ENCODE measurements at regions not wholly inside any gene's neighbourhood (a gene's known extent, or its start where the extent isn't known, plus 50 kb on each side); places are given as distances from the start of the nearest gene placed in this dataset.
A peak's percentile ranks its signal among the peaks of the same experiment; 100 is the strongest.

- DNase-seq (ENCODE audit: low read depth in 2 of 2): no peak
Measured at GRCh38 chrX:40184968-40185367, 87.2 kb upstream of the BCOR start.

- DNase-seq (ENCODE audit: low read depth in 2 of 2): no peak
Measured at GRCh38 chrX:40182615-40183014, 84.9 kb upstream of the BCOR start.

DNA sequence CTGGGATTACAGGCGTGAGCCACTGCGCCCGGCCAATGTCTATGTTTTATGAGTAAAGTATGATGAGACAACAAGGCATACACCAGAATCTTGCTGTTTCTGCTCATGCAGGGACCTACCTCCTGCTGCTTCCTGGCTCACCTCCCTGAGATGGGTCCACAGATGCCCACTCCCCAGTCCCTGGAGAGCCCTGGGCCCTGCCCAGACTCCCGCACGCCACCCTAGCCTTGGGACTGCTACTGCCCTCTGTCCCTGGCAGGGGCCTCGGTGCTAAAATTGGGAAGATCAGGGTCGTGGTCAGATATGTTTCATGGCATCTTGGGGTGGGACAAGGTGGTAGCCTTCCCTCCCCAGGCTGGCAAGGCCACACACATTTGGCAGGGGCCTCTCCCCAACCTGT lies 84.3 kb upstream of the BCOR start:
- DNase-seq (ENCODE audit: low read depth in 2 of 2): no peak

DNA sequence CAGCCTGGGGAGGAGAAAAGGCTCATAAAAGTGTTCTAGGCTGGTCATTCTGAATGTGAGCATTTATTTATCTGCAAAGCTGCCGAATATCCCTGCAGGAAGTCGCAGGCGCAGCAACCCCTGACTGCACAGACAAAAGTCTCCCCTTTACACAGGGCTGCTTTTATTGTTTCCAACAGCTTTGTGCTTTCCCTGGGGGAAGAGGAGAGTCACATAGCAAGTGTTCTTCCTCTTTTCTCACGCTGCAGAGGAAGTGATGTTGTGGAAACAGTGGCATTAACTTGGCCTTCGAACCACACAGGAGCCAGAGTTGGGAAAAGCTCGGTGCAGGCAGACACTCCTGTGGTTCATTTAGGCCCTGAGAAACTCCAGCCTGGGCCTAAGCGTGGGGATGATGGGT lies 81.5 kb upstream of the BCOR start:
- peak; percentile 74 to 86 for DNase-seq (ENCODE audit: low read depth in 2 of 2)

DNA sequence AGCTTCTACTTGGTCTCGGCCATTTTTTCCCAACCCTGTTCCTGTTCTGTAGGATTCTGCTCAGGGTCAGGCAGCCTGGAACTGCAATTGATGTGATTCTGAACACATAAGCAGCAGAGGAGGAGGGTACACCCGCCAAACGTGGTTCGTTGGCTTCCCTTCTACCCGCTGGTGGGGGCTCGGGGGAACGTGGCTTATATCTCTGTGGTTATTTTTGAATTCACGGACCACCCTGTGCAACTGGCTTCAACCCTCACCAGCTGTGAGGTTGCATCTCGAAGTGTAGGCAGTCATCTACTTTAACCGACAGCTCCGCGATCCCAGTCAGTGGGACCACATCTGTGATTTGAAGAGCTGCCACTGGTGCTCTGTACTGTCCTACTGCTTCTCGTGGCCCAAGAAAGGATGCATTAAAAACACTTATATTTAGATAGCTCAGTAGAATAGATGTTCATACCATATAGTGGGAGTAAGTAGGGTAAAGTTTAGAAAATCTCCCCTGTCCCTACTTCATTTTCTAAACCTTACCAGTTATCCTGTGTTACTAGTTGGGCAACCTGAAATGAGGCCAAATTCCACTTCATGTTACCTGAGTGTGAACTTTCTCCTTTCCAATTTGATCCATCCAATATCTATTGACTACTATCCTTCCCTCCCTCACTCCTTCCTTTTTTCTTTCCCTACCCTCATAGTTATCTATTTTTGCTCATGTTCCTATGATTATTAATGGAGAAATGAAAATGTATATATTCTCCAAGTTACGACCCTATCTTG lies 80.4 kb upstream of the BCOR start:
- DNase-seq (ENCODE audit: low read depth in 2 of 2): no peak

- no peak for DNase-seq (ENCODE audit: low read depth in 2 of 2)
Measured at GRCh38 chrX:40177489-40177888, 79.7 kb upstream of the BCOR start.

DNA sequence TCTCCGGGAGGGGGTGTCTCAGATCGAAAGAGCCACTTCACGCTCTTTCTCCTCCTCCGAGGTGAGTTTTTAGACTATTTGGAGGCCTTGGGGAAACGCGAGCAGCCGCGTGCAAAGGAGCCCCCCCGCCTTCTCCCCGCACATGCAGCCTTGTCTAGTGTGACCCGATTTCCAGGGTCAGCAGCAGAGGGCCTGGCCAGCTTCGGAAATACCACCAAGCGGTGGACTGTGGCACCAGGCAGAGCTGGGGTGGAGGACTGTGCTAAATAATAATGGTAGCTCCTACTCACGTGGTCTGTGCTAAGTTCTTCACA lies 79.3 kb upstream of the BCOR start:
- DNase-seq (ENCODE audit: low read depth in 2 of 2): no peak

GRCh38 chrX:40176351-40177116 lies 78.8 kb upstream of the BCOR start:
- no peak for DNase-seq (ENCODE audit: low read depth in 2 of 2)

DNA sequence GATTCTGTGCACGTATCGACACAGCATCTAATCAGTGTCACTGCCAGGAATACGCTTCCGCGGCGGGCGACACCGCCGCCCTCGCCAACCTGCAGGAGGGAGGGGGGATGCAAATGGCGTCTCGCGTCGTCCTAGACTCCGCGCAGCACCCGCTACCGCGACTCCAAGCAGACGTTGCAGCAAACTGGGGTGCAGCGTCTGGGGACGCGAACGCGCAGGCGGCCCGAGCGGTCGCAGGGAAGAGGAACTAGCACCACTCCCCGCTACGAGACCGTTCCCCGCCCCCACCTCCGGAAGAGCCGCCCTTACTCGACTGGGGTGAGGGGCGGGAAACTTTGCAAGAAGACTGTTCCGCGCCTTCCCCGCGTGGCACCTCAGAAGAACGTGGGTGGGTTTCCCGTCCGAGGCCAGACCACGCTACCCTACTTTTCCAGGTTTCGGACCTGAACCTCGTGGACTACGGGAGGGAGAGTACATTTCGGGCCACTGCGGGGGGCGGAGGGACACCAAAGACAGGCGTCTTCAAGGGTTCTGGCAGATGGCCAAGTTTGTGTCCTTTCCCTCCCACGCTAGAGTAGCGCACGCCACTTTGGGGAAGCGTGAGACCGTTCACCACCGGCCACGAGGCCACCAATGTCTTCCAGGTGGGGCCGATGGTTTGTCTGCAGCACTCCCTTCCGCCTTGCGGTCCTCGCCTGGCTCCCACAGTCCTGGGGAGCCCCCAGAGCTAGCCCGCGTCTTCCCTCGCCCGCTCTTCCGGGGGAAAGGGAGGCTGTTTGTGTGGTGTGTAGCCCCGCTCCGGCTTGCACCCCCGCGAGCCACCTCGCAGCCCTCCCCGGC lies 78.0 kb upstream of the BCOR start:
- DNase-seq (ENCODE audit: low read depth in 2 of 2): no peak

DNA sequence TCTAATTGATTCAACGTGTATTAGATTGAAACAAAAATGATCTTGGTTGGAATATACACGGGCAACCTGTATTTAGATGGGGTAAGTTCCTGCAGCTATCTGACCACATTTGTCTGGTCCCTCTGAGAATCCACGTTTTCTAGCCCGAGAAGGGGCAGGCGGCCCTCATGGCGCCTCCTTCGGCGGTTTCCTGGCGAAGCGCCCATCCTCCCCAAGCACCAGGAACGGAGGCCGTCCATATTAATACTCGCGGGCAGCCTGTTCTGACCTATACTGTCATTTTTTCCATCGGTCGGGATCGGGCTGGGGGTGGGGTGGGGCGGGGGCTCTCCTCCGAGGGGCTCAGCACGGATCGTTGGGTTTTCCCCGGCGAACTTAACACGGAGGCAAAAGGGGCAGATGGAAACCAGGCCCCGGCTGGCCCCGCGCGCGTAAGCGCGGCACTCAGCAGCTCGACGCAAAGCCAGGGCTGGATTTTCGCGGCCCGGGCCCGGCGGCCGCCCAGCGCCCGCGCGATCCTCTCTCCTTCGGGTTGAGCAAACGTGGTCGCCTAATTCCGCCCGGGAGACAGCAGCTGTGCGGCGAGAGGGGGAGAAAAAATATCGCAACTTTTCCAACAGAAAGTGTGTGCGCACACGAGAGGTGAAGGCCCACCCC lies 77.2 kb upstream of the BCOR start:
- peak in 1 of 2 donors; percentile 60 for DNase-seq (ENCODE audit: low read depth in 2 of 2)

GRCh38 chrX:40174001-40174853 lies 76.5 kb upstream of the BCOR start:
- DNase-seq (ENCODE audit: low read depth in 2 of 2): no peak

DNA sequence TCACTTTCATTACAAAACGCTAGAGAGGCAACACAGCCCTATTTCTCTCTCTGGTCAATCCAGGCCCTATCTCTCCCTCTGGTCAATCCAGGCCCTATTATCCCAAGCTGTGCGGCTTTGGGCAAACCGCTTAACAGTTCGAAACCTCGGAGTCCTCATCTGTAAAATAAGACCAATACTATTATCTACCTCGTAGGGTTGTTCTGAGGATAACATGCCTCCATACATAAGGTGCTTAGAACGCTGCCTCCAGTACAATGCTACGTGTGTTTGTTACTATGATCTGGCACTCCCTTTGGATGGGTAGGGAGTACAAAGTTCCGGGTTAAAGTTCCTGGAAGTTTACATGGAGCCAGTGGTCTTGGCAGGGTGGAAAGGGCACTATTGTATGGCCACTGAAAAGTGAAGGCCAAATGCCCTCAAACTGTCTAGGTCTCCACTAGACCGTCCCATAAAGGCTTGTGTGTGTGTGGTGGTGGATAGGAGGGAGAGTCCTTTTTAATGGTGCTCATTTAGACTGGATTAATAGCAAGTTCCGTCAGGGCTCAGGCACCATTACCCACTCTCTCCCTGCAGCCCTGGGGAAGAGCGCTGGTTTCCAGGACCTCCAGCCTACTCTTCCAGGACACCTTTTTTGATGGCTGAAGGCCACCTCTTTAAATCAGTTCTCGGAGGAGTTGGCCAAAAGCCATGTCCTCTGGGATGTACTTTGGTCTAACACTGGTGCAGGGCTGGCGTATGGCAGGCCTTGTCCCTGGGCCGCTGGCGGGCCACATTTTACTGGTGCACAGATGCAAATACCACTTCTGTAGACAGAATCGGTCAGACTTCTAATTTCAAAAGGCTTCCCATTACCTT lies 75.6 kb upstream of the BCOR start:
- DNase-seq (ENCODE audit: low read depth in 2 of 2): no peak

- peak in 1 of 2 donors; percentile 70 for DNase-seq (ENCODE audit: low read depth in 2 of 2)
Measured at GRCh38 chrX:40172401-40173142, 74.8 kb upstream of the BCOR start.

DNA sequence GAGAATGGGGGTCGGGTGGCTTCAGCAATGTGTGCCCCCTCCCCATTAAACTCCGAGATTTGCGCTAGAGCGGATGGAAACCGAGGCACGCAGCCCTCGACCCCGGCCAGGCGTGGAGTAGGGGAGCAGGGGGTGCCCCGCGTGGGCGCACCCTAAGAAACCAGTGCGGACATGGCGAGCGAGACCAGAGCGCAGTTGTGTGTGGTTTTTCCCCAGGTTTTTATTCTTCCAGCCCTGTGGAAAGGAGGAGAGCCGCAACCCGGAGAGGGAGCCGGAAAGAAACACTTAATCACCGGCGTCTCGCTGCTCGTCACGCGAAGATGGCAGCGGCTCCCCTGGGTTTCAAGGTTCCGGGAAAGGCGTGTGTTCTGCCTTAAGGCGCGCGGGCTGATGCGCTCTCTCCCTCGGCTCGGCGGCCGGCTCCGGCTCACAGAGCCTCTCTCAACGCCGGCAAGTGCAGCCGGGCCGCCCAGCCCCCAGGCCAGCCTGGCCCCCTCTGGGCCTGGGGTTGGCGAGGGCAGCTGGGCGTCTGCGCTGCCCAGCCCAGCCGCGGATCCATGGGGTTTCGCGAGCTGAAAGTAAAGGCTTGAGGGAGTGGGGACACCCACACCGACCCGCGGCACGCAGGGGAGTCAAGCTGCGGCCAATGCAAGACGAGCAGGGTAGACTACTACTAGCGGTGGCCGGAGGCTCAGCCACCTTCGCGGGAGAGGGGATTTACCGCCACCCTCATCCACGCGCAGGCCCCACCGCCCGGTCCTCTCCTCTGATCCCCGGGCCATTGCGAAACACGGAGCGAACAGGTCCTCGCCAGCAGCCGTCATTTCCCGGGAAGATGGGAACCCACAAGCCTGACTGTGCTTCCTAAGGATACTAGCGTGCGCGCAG lies 74.0 kb upstream of the BCOR start:
- DNase-seq (ENCODE audit: low read depth in 2 of 2): no peak

GRCh38 chrX:40170830-40171512 lies 73.2 kb upstream of the BCOR start:
- DNase-seq (ENCODE audit: low read depth in 2 of 2): no peak

DNA sequence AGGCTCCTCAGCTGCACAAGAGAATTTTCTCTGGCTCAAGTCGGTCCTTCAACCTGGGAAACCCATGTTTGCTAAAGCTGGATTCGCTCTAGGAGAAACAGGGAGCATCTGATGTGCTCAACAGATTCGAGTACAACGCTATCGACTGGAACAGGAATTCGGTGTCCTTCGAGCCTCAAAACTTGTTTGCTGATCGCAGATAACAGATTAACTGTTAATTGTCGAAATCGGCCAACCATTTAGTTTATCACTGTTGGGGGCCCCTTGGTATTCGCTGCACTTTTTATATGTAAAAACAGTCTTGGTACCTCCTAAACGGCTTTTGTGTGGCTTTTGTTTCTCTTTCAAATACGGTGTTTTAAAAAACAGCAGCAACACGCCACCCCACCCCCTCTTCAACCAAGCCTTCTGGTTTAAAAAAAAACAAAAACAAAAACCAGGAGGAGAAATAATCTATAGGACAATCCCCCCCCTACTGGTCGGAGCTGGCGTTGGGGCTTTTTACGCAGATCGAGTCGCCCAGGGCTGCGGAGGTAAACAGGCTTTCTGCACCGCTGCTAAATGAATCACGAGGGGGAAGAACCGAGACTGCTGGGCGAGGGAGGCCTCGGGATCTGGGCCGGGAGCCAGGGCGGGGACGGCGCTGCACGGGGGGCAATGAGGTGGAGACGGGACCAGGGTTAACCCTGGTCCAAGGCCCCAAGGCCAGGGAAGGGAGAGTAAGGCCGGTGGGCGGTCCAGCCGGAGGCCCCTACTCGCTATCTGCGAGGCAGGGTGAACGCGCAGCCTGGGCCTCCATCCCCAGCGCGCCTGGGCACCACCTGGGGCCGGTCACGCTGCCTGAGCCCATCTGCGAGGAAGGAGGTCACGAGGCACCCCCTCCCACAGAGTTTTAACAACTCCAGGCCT lies 71.7 kb upstream of the BCOR start:
- DNase-seq (ENCODE audit: low read depth in 2 of 2): peak in 1 of 2 donors; percentile 84
